Peyer's patch (tissue), 4 donors: ENCODE measurements at regions not wholly inside any gene's neighbourhood (a gene's known extent, or its start where the extent isn't known, plus 50 kb on each side); places are given as distances from the start of the nearest gene placed in this dataset.
"Not testable (repeated sequence)": the region's sequence is repeated elsewhere in the genome, so short reads cannot be mapped to it uniquely, and the experiment has no call there.

Experiments
- DNase-seq, 3 donors: peaks; one replicate each; pipeline ENCODE4 v3.0.0-alpha.2; 2017 to 2019
- H3K27ac ChIP-seq, 4 donors: fragments of 200-600 bp; sonication (generic); one replicate each; pipeline ENCODE4 v1.5.1; 2016 to 2019
- H3K27me3 ChIP-seq, 2 donors: fragments of 200-600 bp; sonication (generic); one replicate each; pipeline ENCODE4 v1.5.1; 2019
- H3K36me3 ChIP-seq, 3 donors: fragments of 200-600 bp; sonication (generic); one replicate each; pipeline ENCODE4 v1.5.1; 2016 to 2019
- H3K4me1 ChIP-seq, 4 donors: fragments of 200-600 bp; sonication (generic); one replicate each; pipeline ENCODE4 v1.5.1; 2016 to 2019
- H3K4me3 ChIP-seq, 4 donors: fragments of 200-600 bp; sonication (generic); 1 replicate in 3 of 4; 2 replicates in 1 of 4; pipeline ENCODE4 v1.5.1; 2016 to 2019; ENCODE audit warnings: mild to moderate bottlenecking in 1 of 4
- H3K9me3 ChIP-seq, 4 donors: fragments of 200-600 bp; sonication (generic); one replicate each; pipeline ENCODE4 v1.5.1; 2016 to 2019; ENCODE audit warnings: mild to moderate bottlenecking in 1 of 4
- CTCF ChIP-seq, 6 experiments: fragments of 450-650 bp in 4 of 6; fragments of 200-600 bp in 2 of 6; sonication (generic) in 1 of 6; IDR thresholded peaks; one replicate each; pipeline ENCODE4 v1.5.1; 2017 to 2019; ENCODE audit warnings: antibody characterized with exemption in 6 of 6, mild to moderate bottlenecking in 3 of 6, moderate library complexity in 1 of 6
- POLR2A ChIP-seq, 2 donors: fragments of 450-650 bp; IDR thresholded peaks; one replicate each; pipeline ENCODE4 v1.5.1; 2017; ENCODE audit warnings: antibody characterized with exemption in 2 of 2, mild to moderate bottlenecking in 2 of 2, moderate library complexity in 2 of 2

DNA sequence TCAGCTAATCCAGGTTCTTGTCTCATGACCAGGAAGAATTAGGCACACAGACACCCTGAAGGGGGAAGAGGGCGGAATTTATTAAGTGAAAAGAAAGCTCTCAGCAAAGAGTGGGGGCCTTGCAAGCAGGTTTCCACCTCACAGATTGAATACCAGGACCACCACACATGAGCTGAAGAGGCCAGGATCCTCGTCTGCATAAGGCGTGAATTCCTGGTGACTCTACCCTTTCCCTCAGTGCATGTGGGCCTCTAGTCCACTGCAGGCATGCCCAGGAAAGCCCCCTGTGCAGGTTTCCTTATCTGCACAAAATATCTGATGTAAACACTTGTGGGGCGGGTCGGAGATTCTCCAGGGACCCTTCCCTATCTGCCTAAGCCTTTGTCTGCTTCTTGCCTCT lies 782.1 kb upstream of the LRRN3 start:
- DNase-seq: no peak

DNA sequence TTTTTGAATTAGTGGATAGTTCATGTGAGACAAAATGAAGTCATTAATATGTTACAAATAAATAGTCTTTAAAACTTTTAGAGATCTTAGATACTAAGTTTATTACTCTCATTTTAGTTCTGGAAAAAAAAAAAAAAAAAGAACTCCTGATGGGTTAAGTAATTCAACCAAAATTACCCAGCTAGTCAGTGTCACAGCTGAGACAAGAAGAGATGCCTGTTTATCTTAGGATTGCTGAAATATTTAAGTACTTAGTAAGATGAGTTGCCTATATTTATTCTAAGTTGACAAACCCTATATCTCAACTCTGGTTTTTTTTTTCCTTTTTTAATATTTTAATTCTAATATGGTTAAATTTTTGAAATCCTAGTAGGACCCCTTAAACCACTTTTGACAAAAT lies 781.0 kb upstream of the LRRN3 start:
- no peak for TF ChIP-seq CTCF (IDR thresholded peaks at IDR 0.05)
- no peak for TF ChIP-seq POLR2A (IDR thresholded peaks at IDR 0.05)

More for the DNA sequence above, 782.1 kb upstream of the LRRN3 start:
- Histone ChIP-seq H3K36me3 (no peaks in the 10 kb centered on the region), H3K4me1 (no peaks in the 10 kb centered on the region), H3K9me3 (no peaks in the 10 kb centered on the region), H3K27me3 (no peaks in the 10 kb centered on the region), H3K4me3 (no peak overlapping the region), H3K27ac (no peak overlapping the region)
- no peak for TF ChIP-seq POLR2A (IDR thresholded peaks at IDR 0.05)
- TF ChIP-seq CTCF (IDR thresholded peaks at IDR 0.05): no peak

GRCh38 chr7:110311556-110311955 lies 779.4 kb upstream of the LRRN3 start:
- H3K27ac ChIP-seq: no peak overlapping the region
- no peak for TF ChIP-seq CTCF (IDR thresholded peaks at IDR 0.05)
- TF ChIP-seq POLR2A (IDR thresholded peaks at IDR 0.05): no peak
- no peak overlapping the region for H3K4me3 ChIP-seq

More for the DNA sequence above, 781.0 kb upstream of the LRRN3 start:
- H3K27ac ChIP-seq: no peak overlapping the region
- no peaks in the 10 kb centered on the region for H3K36me3 ChIP-seq
- no peak for DNase-seq
- H3K9me3 ChIP-seq: no peaks in the 10 kb centered on the region
- no peak overlapping the region for H3K4me3 ChIP-seq
- no peaks in the 10 kb centered on the region for H3K4me1 ChIP-seq
- H3K27me3 ChIP-seq: no peaks in the 10 kb centered on the region

DNA sequence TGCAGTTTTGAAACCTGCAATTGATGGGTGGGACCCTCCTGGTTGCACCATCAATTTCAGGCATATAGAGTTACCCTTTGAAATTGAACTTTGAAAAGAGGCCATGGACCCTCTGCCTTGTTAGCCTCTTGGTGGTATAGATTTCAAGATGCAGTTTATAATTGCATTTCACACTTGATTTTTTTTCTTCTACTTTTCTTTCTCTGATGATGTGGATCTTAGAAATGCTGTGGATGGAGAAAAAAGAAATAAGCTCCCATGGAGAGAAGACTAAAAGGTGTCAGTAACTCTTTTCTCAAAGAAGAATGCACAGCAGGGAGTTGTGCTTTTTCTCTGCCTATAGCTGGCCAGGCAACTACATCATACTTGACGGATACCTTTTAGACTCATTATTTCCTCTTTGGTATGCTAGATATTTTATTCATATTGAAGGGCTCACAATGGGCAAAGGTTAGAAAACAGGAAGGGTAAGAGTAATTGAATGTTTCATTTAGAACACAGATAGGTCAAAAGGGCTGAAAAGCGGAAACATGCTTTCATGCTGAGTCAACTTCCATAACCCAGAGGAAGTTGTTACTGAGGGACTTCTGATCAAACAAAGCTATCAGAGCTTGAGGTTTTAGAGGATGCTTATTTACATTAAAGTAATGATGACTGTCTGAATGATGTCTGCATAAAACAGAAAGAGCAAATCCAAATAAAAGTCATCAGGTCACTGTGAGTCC lies 773.2 kb upstream of the LRRN3 start:
- TF ChIP-seq POLR2A (IDR thresholded peaks at IDR 0.05) (no peak), CTCF (IDR thresholded peaks at IDR 0.05) (no peak)
- Histone ChIP-seq H3K4me3 (no peak overlapping the region), H3K9me3 (no peaks in the 10 kb centered on the region), H3K27ac (no peak overlapping the region), H3K27me3 (no peaks in the 10 kb centered on the region), H3K36me3 (no peaks in the 10 kb centered on the region), H3K4me1 (no peaks in the 10 kb centered on the region)
- no peak for DNase-seq

More at GRCh38 chr7:110311556-110311955, 779.4 kb upstream of the LRRN3 start:
- H3K9me3 ChIP-seq: no peaks in the 10 kb centered on the region
- no peak for DNase-seq
- no peaks in the 10 kb centered on the region for H3K27me3 ChIP-seq
- no peaks in the 10 kb centered on the region for H3K36me3 ChIP-seq
- no peaks in the 10 kb centered on the region for H3K4me1 ChIP-seq

DNA sequence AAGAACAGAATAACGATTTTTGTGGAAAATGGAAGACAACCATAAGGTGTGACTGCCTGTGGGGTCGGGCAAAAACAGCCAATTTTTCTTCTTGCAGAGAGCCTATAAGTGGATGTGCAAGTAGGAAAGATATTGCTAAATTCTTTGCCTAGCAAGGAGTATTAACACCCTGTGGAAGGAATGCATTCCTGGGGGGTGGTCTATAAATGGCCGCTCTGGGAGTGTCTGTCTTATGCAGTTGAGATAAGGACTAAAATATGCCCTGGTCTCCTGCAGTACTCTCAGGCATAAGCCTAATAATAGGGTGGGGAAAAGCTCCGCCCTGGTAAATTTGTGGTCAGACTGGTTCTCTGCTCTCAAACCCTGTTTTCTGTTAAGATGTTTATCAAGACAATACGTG lies 770.6 kb upstream of the LRRN3 start:
- H3K27ac ChIP-seq, H3K4me3 ChIP-seq, DNase-seq, H3K4me1 ChIP-seq, H3K27me3 ChIP-seq, H3K9me3 ChIP-seq, H3K36me3 ChIP-seq: not testable (repeated sequence)

DNA sequence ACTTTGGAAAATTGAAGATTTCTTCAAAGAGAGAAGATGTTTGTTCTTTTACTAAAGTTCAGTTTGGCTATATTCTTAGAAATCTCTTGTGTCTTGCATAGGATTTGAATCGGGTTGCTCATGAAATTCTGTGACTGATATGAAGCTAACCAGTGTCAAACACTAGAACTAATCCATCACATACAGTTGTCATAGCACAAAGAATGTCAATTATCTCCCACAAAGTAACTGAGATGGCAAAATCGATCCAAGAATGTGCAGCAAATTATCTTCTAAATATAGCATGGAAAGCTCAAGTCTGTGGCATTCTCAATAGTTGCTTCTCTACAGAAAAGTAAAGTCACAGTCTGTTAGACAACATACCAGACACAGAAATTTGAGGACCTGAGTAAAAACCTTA lies 768.1 kb upstream of the LRRN3 start:
- H3K4me3 ChIP-seq: no peak overlapping the region
- no peak for DNase-seq
- no peaks in the 10 kb centered on the region for H3K4me1 ChIP-seq
- no peaks in the 10 kb centered on the region for H3K27me3 ChIP-seq
- TF ChIP-seq CTCF (IDR thresholded peaks at IDR 0.05) (no peak), POLR2A (IDR thresholded peaks at IDR 0.05) (no peak)
- H3K36me3 ChIP-seq: no peaks in the 10 kb centered on the region
- H3K27ac ChIP-seq: no peak overlapping the region
- H3K9me3 ChIP-seq: no peaks in the 10 kb centered on the region
